Common myeloid progenitor, CD34-positive (primary cell): ENCODE measurements at regions not wholly inside any gene's neighbourhood (a gene's known extent, or its start where the extent isn't known, plus 50 kb on each side); places are given as distances from the start of the nearest gene placed in this dataset.

Source experiments
- CTCF ChIA-PET: fragments of 350-600 bp; sonication (Branson Sonifier 250); formaldehyde crosslinking; loops from one replicate; lab custom pipeline; 2021; ENCODE audit warnings: antibody characterized with exemption; lab: Charles Lee
- POLR2A ChIA-PET: fragments of 350-600 bp; sonication (Branson Sonifier 250); formaldehyde crosslinking; loops from one replicate; lab custom pipeline; 2021; ENCODE audit warnings: antibody characterized with exemption; lab: Charles Lee
- DNase-seq, 3 donors: peaks; one replicate each; pipeline versions ENCODE4 v3.0.0 to v3.0.0-alpha.2; 2013
- H3K27ac ChIP-seq, 2 experiments: 1 replicate in 1 of 2; 2 replicates in 1 of 2; pipeline ENCODE4 v1.7.0; 2013; ENCODE audit warnings: inconsistent platforms in 2 of 2, low read length in 2 of 2, mild to moderate bottlenecking in 2 of 2, low read depth in 1 of 2, moderate library complexity in 1 of 2; ENCODE audit not compliant: severe bottlenecking in 2 of 2, insufficient read depth in 1 of 2, poor library complexity in 1 of 2
- H3K27me3 ChIP-seq, 5 experiments: replicated peaks in 2 of 5; 1 replicate in 3 of 5; 2 replicates in 2 of 5; pipeline versions ENCODE4 v1.6.1 to v1.7.0; 2013; ENCODE audit warnings: low read length in 4 of 5, mild to moderate bottlenecking in 2 of 5, moderate library complexity in 2 of 5, inconsistent platforms in 1 of 5; ENCODE audit not compliant: insufficient read depth in 5 of 5, control insufficient read depth in 4 of 5
- H3K36me3 ChIP-seq, 4 experiments: 1 replicate in 2 of 4; 2 replicates in 2 of 4; pipeline versions ENCODE4 v1.6.1 to v1.7.0; 2013; ENCODE audit warnings: low read length in 3 of 4, control low read depth in 1 of 4, mild to moderate bottlenecking in 1 of 4; ENCODE audit not compliant: control insufficient read depth in 4 of 4, insufficient read depth in 4 of 4
- H3K4me1 ChIP-seq, 4 experiments: 1 replicate in 3 of 4; 2 replicates in 1 of 4; pipeline versions ENCODE4 v1.6.1 to v1.7.1; 2013; ENCODE audit warnings: low read length in 3 of 4, mild to moderate bottlenecking in 3 of 4, control low read depth in 1 of 4, inconsistent platforms in 1 of 4, moderate library complexity in 1 of 4; ENCODE audit not compliant: control insufficient read depth in 4 of 4, insufficient read depth in 4 of 4; ENCODE audit errors: control extremely low read depth in 1 of 4
- H3K4me3 ChIP-seq, 7 experiments: 1 replicate in 4 of 7; 2 replicates in 3 of 7; pipeline versions ENCODE4 v1.5.1 to v1.7.0; 2013; ENCODE audit warnings: mild to moderate bottlenecking in 7 of 7, low read length in 6 of 7, moderate library complexity in 6 of 7, inconsistent platforms in 2 of 7, low read depth in 2 of 7, control low read depth in 1 of 7; ENCODE audit not compliant: insufficient read depth in 4 of 7, control insufficient read depth in 1 of 7; ENCODE audit errors: extremely low read depth in 1 of 7
- H3K9me3 ChIP-seq, 5 experiments: 1 replicate in 4 of 5; 2 replicates in 1 of 5; pipeline versions ENCODE4 v1.6.1 to v1.7.1; 2013; ENCODE audit warnings: low read length in 4 of 5, mild to moderate bottlenecking in 2 of 5, inconsistent platforms in 1 of 5, low read depth in 1 of 5, moderate library complexity in 1 of 5; ENCODE audit not compliant: control insufficient read depth in 4 of 5, insufficient read depth in 2 of 5; ENCODE audit errors: control extremely low read depth in 1 of 5
- WGBS: methylation state at CpG from one replicate; pipeline ENCODE4 v1.1.5; 2013; ENCODE audit not compliant: insufficient coverage; 5-methylcytosine and 5-hydroxymethylcytosine counted together

- Histone ChIP-seq H3K27me3 (no peaks in the 10 kb centered on the region), H3K4me3 (no peak overlapping the region), H3K9me3 (peaks cover 0 to 9% (median 3%) of the 10 kb centered on the region in 5 experiments), H3K4me1 (peaks cover 0 to 12% (median 3%) of the 10 kb centered on the region in 4 experiments), H3K27ac (no peak overlapping the region), H3K36me3 (no peaks in the 10 kb centered on the region)
- POLR2A ChIA-PET = no interaction called here
- CTCF ChIA-PET = interaction anchor here (0.8 to 1.1 kb wide), 3 partner anchors 13 to 48 kb away, joined by 3 read pairs; no protein-coding TSS in a partner anchor
- DNase-seq = no peak
- WGBS = no CpG with 5 or more reads among the region's 3 CpGs
Observed at GRCh38 chr4:153034681-153035080, 98.6 kb downstream of the FHDC1 start.

- ChIA-PET CTCF (no interaction called here), POLR2A (no interaction called here)
- Histone ChIP-seq H3K4me1 (peaks cover 0 to 17% (median 3%) of the 10 kb centered on the region in 4 experiments), H3K27me3 (no peaks in the 10 kb centered on the region), H3K4me3 (no peak overlapping the region), H3K9me3 (peaks cover 0 to 9% (median 2%) of the 10 kb centered on the region in 5 experiments), H3K36me3 (no peaks in the 10 kb centered on the region), H3K27ac (no peak overlapping the region)
- no peak for DNase-seq
- WGBS = 80% methylated on average over 4 of the region's 5 CpGs
Observed at GRCh38 chr4:153036931-153037482, 100.9 kb downstream of the FHDC1 start.

GRCh38 chr4:153038623-153039311, 102.6 kb downstream of the FHDC1 start:
- no peaks in the 10 kb centered on the region for H3K36me3 ChIP-seq
- ChIA-PET POLR2A (no interaction called here), CTCF (interaction anchor here (0.9 to 1.7 kb wide), 3 partner anchors 21 to 89 kb away, joined by 3 to 5 read pairs (median 4); no protein-coding TSS in a partner anchor)
- peaks cover 0 to 9% (median 2%) of the 10 kb centered on the region in 5 experiments for H3K9me3 ChIP-seq
- H3K4me1 ChIP-seq = peaks cover 0 to 17% (median 3%) of the 10 kb centered on the region in 4 experiments
- H3K27me3 ChIP-seq = no peaks in the 10 kb centered on the region
- H3K27ac ChIP-seq = no peak overlapping the region
- 79% methylated on average over 8 of the region's 10 CpGs for WGBS
- H3K4me3 ChIP-seq = peak overlapping the region in 1 of 7 experiments; percentile 25
- peak; percentile 2 to 32 (median 24) for DNase-seq

GRCh38 chr4:153039542-153040185, 103.5 kb downstream of the FHDC1 start:
- Histone ChIP-seq H3K36me3 (no peaks in the 10 kb centered on the region), H3K27me3 (no peaks in the 10 kb centered on the region), H3K27ac (no peak overlapping the region), H3K4me1 (peaks cover 0 to 17% (median 3%) of the 10 kb centered on the region in 4 experiments), H3K9me3 (peaks cover 0 to 9% (median 2%) of the 10 kb centered on the region in 5 experiments), H3K4me3 (no peak overlapping the region)
- DNase-seq = no peak
- ChIA-PET POLR2A (interaction anchor here (0.7 kb wide), 1 partner anchor 151 kb away, joined by 3 read pairs; no protein-coding TSS in a partner anchor), CTCF (interaction anchor here (1.4 to 1.7 kb wide), 2 partner anchors 21 to 46 kb away, joined by 4 to 5 read pairs; no protein-coding TSS in a partner anchor)
- 93% methylated on average over 2 of the region's 3 CpGs for WGBS

- Histone ChIP-seq H3K36me3 (no peaks in the 10 kb centered on the region), H3K4me3 (no peak overlapping the region), H3K27ac (no peak overlapping the region), H3K27me3 (no peaks in the 10 kb centered on the region), H3K9me3 (peaks cover 0 to 9% (median 2%) of the 10 kb centered on the region in 5 experiments), H3K4me1 (peaks cover 2 to 26% (median 10%) of the 10 kb centered on the region in 4 experiments)
- DNase-seq = no peak
- ChIA-PET POLR2A (no interaction called here), CTCF (interaction anchor here (1.7 kb wide), 1 partner anchor 45 kb away, joined by 5 read pairs; no protein-coding TSS in a partner anchor)
- 100% methylated on average over 2 of the region's 6 CpGs for WGBS
Observed at GRCh38 chr4:153040677-153041076, 104.6 kb downstream of the FHDC1 start.

GRCh38 chr4:153044036-153044435, 107.9 kb downstream of the FHDC1 start:
- H3K9me3 ChIP-seq = peaks cover 0 to 9% (median 2%) of the 10 kb centered on the region in 5 experiments
- peaks cover 2 to 23% (median 7%) of the 10 kb centered on the region in 4 experiments for H3K4me1 ChIP-seq
- ChIA-PET POLR2A (no interaction called here), CTCF (interaction anchor here (1.0 kb wide), 1 partner anchor 13 kb away, joined by 3 read pairs; no protein-coding TSS in a partner anchor)
- 83% methylated on average over 1 of the region's 1 CpG for WGBS
- H3K4me3 ChIP-seq = no peak overlapping the region
- H3K27ac ChIP-seq = no peak overlapping the region
- DNase-seq = no peak
- no peaks in the 10 kb centered on the region for H3K27me3 ChIP-seq
- H3K36me3 ChIP-seq = no peaks in the 10 kb centered on the region
